HG03469 (cell line): ENCODE measurements at regions not wholly inside any gene's neighbourhood (a gene's known extent, or its start where the extent isn't known, plus 50 kb on each side); places are given as distances from the start of the nearest gene placed in this dataset.
"Not testable (repeated sequence)": the region's sequence is repeated elsewhere in the genome, so short reads cannot be mapped to it uniquely, and the experiment has no call there.

Experiments
- ATAC-seq: cut with Tn5 transposase; IDR thresholded peaks from one replicate; pipeline ENCODE4 v1.9.1; 2021; ENCODE audit warnings: mild to moderate bottlenecking, moderate library complexity, moderate number of reproducible peaks; ENCODE audit not compliant: unreplicated experiment

- ATAC-seq = no peak
These were observed 724.6 kb upstream of the NRP1 start for GRCh38 chr10:34058845-34059614.

- ATAC-seq = not testable (repeated sequence)
These were observed 721.0 kb upstream of the NRP1 start for GRCh38 chr10:34055410-34055985.

- no peak for ATAC-seq
These were observed 715.4 kb upstream of the NRP1 start for GRCh38 chr10:34049887-34050286.

- no peak for ATAC-seq
These were observed 715.0 kb upstream of the NRP1 start for GRCh38 chr10:34049469-34049868.

- no peak for ATAC-seq
These were observed 712.9 kb upstream of the NRP1 start for GRCh38 chr10:34047389-34047788.

GRCh38 chr10:34046506-34047034 lies 712.1 kb upstream of the NRP1 start:
- no peak for ATAC-seq

- no peak for ATAC-seq
These were observed 711.2 kb upstream of the NRP1 start for GRCh38 chr10:34045571-34046190.

- ATAC-seq = no peak
These were observed 707.4 kb upstream of the NRP1 start for GRCh38 chr10:34041871-34042270.

- no peak for ATAC-seq
These were observed 703.0 kb upstream of the NRP1 start for GRCh38 chr10:34037499-34037898.

- not testable (repeated sequence) for ATAC-seq
These were observed 700.8 kb upstream of the NRP1 start for GRCh38 chr10:34035241-34035790.

GRCh38 chr10:34033078-34033477 lies 698.6 kb upstream of the NRP1 start:
- no peak for ATAC-seq

GRCh38 chr10:34032564-34032963 lies 698.1 kb upstream of the NRP1 start:
- ATAC-seq = no peak

GRCh38 chr10:34031400-34031799 lies 696.9 kb upstream of the NRP1 start:
- ATAC-seq = no peak

GRCh38 chr10:34029455-34029854 lies 695.0 kb upstream of the NRP1 start:
- ATAC-seq = no peak

GRCh38 chr10:34028936-34029335 lies 694.5 kb upstream of the NRP1 start:
- no peak for ATAC-seq

- ATAC-seq = no peak
These were observed 690.4 kb upstream of the NRP1 start for GRCh38 chr10:34024693-34025425.

- ATAC-seq = no peak
These were observed 689.8 kb upstream of the NRP1 start for GRCh38 chr10:34024282-34024681.

- ATAC-seq = no peak
These were observed 687.7 kb upstream of the NRP1 start for GRCh38 chr10:34022195-34022594.

GRCh38 chr10:34018784-34019183 lies 684.3 kb upstream of the NRP1 start:
- ATAC-seq = no peak

- no peak for ATAC-seq
These were observed 683.7 kb upstream of the NRP1 start for GRCh38 chr10:34018129-34018528.

GRCh38 chr10:34017281-34017680 lies 682.8 kb upstream of the NRP1 start:
- no peak for ATAC-seq
